H9 (cell line): ENCODE measurements at regions not wholly inside any gene's neighbourhood (a gene's known extent, or its start where the extent isn't known, plus 50 kb on each side); places are given as distances from the start of the nearest gene placed in this dataset.

Experiments used
- DNase-seq: peaks from one replicate; pipeline ENCODE4 v3.0.0-alpha.2; 2017
- H2AFZ ChIP-seq: one replicate; pipeline ENCODE4 v1.6.1; 2013; ENCODE audit warnings: mild to moderate bottlenecking, low read length, control low read depth, moderate library complexity
- H2AK5ac ChIP-seq: 2 replicates; pipeline ENCODE4 v1.6.1; 2013; ENCODE audit warnings: low read length, control low read depth, mixed read lengths; ENCODE audit not compliant: insufficient read length
- H2BK120ac ChIP-seq: one replicate; pipeline ENCODE4 v1.6.1; 2013; ENCODE audit warnings: low read depth, mild to moderate bottlenecking, low read length, control low read depth, inconsistent platforms; ENCODE audit not compliant: poor library complexity, severe bottlenecking
- H2BK12ac ChIP-seq: 2 replicates; pipeline ENCODE4 v1.6.1; 2013; ENCODE audit warnings: low read length, control low read depth, mixed read lengths, low read depth; ENCODE audit not compliant: insufficient read length
- H2BK15ac ChIP-seq: 2 replicates; pipeline ENCODE4 v1.6.1; 2013; ENCODE audit warnings: low read depth, low read length, control low read depth
- H2BK20ac ChIP-seq: one replicate; pipeline ENCODE4 v1.6.1; 2013; ENCODE audit warnings: low read depth, mild to moderate bottlenecking, low read length, control low read depth, inconsistent platforms; ENCODE audit not compliant: poor library complexity, severe bottlenecking
- H2BK5ac ChIP-seq: 2 replicates; pipeline ENCODE4 v1.6.1; 2013; ENCODE audit warnings: low read length, control low read depth, mixed read lengths; ENCODE audit not compliant: insufficient read length
- H3K14ac ChIP-seq: 2 replicates; pipeline ENCODE4 v1.6.1; 2013; ENCODE audit warnings: low read length, control low read depth; ENCODE audit not compliant: insufficient read depth
- H3K18ac ChIP-seq: 2 replicates; pipeline ENCODE4 v1.6.1; 2013; ENCODE audit warnings: low read depth, mild to moderate bottlenecking, mixed read lengths, low read length, control low read depth; ENCODE audit not compliant: insufficient read length
- H3K23ac ChIP-seq: 2 replicates; pipeline ENCODE4 v1.6.1; 2013; ENCODE audit warnings: low read length, control low read depth, mixed read lengths, low read depth; ENCODE audit not compliant: insufficient read length
- H3K23me2 ChIP-seq: 2 replicates; pipeline ENCODE4 v1.6.1; 2013; ENCODE audit warnings: low read depth, mild to moderate bottlenecking, mixed read lengths, low read length, control low read depth; ENCODE audit not compliant: insufficient read length, poor library complexity, severe bottlenecking
- H3K27ac ChIP-seq: 2 replicates; pipeline ENCODE4 v1.5.1; 2013; ENCODE audit warnings: low read length, control low read depth, mixed read lengths, low read depth; ENCODE audit not compliant: insufficient read length
- H3K27me3 ChIP-seq: 2 replicates; pipeline ENCODE4 v1.6.1; 2013; ENCODE audit warnings: low read length, control low read depth, inconsistent platforms; ENCODE audit not compliant: insufficient read depth
- H3K4ac ChIP-seq: 2 replicates; pipeline ENCODE4 v1.6.1; 2013; ENCODE audit warnings: low read depth, mild to moderate bottlenecking, control low read depth, inconsistent platforms, low read length, moderate library complexity
- H3K4me1 ChIP-seq: 2 replicates; pipeline ENCODE4 v1.6.1; 2013; ENCODE audit warnings: low read length, control low read depth, inconsistent platforms; ENCODE audit not compliant: insufficient read depth
- H3K4me2 ChIP-seq: 2 replicates; pipeline ENCODE4 v1.6.1; 2013; ENCODE audit warnings: low read length, control low read depth, mixed read lengths; ENCODE audit not compliant: insufficient read length, insufficient read depth
- H3K56ac ChIP-seq: 2 replicates; pipeline ENCODE4 v1.6.1; 2013; ENCODE audit warnings: low read depth, mild to moderate bottlenecking, mixed read lengths, low read length, control low read depth; ENCODE audit not compliant: insufficient read length
- H3K79me1 ChIP-seq: 2 replicates; pipeline ENCODE4 v1.6.1; 2013; ENCODE audit warnings: low read depth, mild to moderate bottlenecking, moderate library complexity, low read length, control low read depth, inconsistent platforms; ENCODE audit not compliant: insufficient read depth, poor library complexity, severe bottlenecking
- H3K79me2 ChIP-seq: 2 replicates; pipeline ENCODE4 v1.6.1; 2013; ENCODE audit warnings: low read length, control low read depth, inconsistent platforms; ENCODE audit not compliant: insufficient read depth
- H3K9ac ChIP-seq: 2 replicates; pipeline ENCODE4 v1.6.1; 2013; ENCODE audit warnings: low read length, control low read depth, mixed read lengths; ENCODE audit not compliant: insufficient read length; ENCODE audit errors: extremely low read depth
- H3K9me3 ChIP-seq: one replicate; pipeline ENCODE4 v1.6.1; 2013; ENCODE audit warnings: low read depth, low read length, inconsistent platforms; ENCODE audit not compliant: control insufficient read depth
- H3T11ph ChIP-seq: one replicate; pipeline ENCODE4 v1.6.1; 2013; ENCODE audit warnings: mild to moderate bottlenecking, low read length, control low read depth, inconsistent platforms
- H4K20me1 ChIP-seq: one replicate; pipeline ENCODE4 v1.6.1; 2013; ENCODE audit not compliant: control insufficient read depth, insufficient read length, insufficient read depth
- H4K5ac ChIP-seq: 2 replicates; pipeline ENCODE4 v1.6.1; 2013; ENCODE audit warnings: low read depth, mild to moderate bottlenecking, mixed read lengths, low read length, control low read depth; ENCODE audit not compliant: insufficient read length
- H4K8ac ChIP-seq: replicated peaks from 2 replicates; pipeline ENCODE4 v1.6.1; 2013; ENCODE audit warnings: low read length, control low read depth, mixed read lengths, low read depth; ENCODE audit not compliant: insufficient read length
- H4K91ac ChIP-seq: 2 replicates; pipeline ENCODE4 v1.6.1; 2013; ENCODE audit warnings: low read depth, mild to moderate bottlenecking, moderate library complexity, mixed read lengths, low read length, control low read depth; ENCODE audit not compliant: insufficient read length
- H3K27ac Mint-ChIP-seq, 3 experiments: 2 replicates in 2 of 3; 3 replicates in 1 of 3; pipeline ENCODE4 v1.8.0; 2020 to 2021; ENCODE audit warnings: mixed read lengths in 3 of 3, mild to moderate bottlenecking in 1 of 3, moderate library complexity in 1 of 3
- H3K27me3 Mint-ChIP-seq: 2 replicates; pipeline ENCODE4 v1.8.0; 2021; ENCODE audit warnings: low read depth, mild to moderate bottlenecking, moderate library complexity, mixed read lengths
- H3K36me3 Mint-ChIP-seq, 3 experiments: 2 replicates in 2 of 3; 3 replicates in 1 of 3; pipeline ENCODE4 v1.8.0; 2020 to 2021; ENCODE audit warnings: low read depth in 3 of 3, mixed read lengths in 3 of 3; ENCODE audit not compliant: insufficient read depth in 1 of 3
- H3K4me1 Mint-ChIP-seq, 2 experiments: 2 replicates each; pipeline ENCODE4 v1.8.0; 2020; ENCODE audit warnings: mixed read lengths in 2 of 2
- H3K4me3 Mint-ChIP-seq, 2 experiments: 2 replicates in 1 of 2; 3 replicates in 1 of 2; pipeline ENCODE4 v1.8.0; 2020 to 2021; ENCODE audit warnings: mild to moderate bottlenecking in 2 of 2, mixed read lengths in 2 of 2, moderate library complexity in 1 of 2
- H3K9me3 Mint-ChIP-seq, 2 experiments: 2 replicates in 1 of 2; 3 replicates in 1 of 2; pipeline ENCODE4 v1.8.0; 2020; ENCODE audit warnings: mild to moderate bottlenecking in 2 of 2, mixed read lengths in 2 of 2, moderate library complexity in 1 of 2
- WGBS: extraction: QIAGEN DNeasy Blood & Tissue Kit; methylation state at CpG from one replicate; pipeline ENCODE4 v1.1.7; 2013; ENCODE audit warnings: missing lambda C conversion rate, low lambda C conversion rate, mixed read lengths; ENCODE audit not compliant: insufficient read length; ENCODE audit errors: extremely low coverage; 5-methylcytosine and 5-hydroxymethylcytosine counted together
- TF ChIP-seq, protein P1 (sequence below): fragments of 200-600 bp; sonication (generic); conservative IDR thresholded peaks from 3 replicates; pipeline ENCODE4 v1.8.0; 2021; ENCODE audit warnings: antibody characterized with exemption, mild to moderate bottlenecking

DNA sequence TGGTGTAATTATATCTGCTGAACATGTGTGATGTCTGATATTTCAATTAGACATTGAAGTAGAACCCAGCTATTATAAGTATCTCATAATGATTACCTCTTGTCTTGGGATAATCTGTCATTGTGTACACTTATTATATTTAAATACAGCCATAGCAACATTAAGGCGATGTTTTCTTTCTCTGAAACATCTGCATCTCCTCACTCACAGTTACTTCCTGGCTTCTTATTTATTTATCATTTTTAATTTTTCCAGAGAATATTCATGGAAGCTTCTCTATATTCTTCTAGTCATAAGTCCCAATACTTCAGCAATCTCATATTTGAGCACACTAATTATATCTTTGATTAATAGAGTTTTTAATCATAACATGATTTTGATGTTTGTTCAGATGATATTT, 103.8 kb upstream of the FBN2 start:
- Histone ChIP-seq H4K8ac (no peak overlapping the region), H3K14ac (no peak overlapping the region), H2BK20ac (no peak overlapping the region), H4K5ac (no peak overlapping the region), H4K20me1 (no peaks in the 10 kb centered on the region), H4K91ac (no peak overlapping the region), H3K4me1 (no peaks in the 10 kb centered on the region), H3K56ac (no peak overlapping the region), H3K79me2 (no peaks in the 10 kb centered on the region), H2BK120ac (no peak overlapping the region), H3K27ac (no peak overlapping the region), H3K23me2 (no peaks in the 10 kb centered on the region), H2AK5ac (no peak overlapping the region), H3K27me3 (no peaks in the 10 kb centered on the region), H3K9ac (no peak overlapping the region), H3K23ac (no peak overlapping the region), H3K18ac (no peak overlapping the region), H2BK5ac (no peak overlapping the region), H2BK15ac (no peak overlapping the region), H3K79me1 (no peaks in the 10 kb centered on the region), H2BK12ac (no peak overlapping the region), H3K9me3 (no peaks in the 10 kb centered on the region), H2AFZ (no peak overlapping the region), H3T11ph (no peak overlapping the region), H3K4ac (no peak overlapping the region), H3K4me2 (no peak overlapping the region)
- Mint-ChIP-seq H3K27me3 (no peaks in the 10 kb centered on the region; the same call in 1 of the 2 replicates), H3K9me3 (peaks cover 0 to 2% of the 10 kb centered on the region in 2 experiments; a peak in 1 of 5 replicates), H3K4me1 (no peaks in the 10 kb centered on the region), H3K27ac (no peak overlapping the region), H3K36me3 (no peaks in the 10 kb centered on the region), H3K4me3 (no peak overlapping the region)
- TF ChIP-seq, protein P1, sequence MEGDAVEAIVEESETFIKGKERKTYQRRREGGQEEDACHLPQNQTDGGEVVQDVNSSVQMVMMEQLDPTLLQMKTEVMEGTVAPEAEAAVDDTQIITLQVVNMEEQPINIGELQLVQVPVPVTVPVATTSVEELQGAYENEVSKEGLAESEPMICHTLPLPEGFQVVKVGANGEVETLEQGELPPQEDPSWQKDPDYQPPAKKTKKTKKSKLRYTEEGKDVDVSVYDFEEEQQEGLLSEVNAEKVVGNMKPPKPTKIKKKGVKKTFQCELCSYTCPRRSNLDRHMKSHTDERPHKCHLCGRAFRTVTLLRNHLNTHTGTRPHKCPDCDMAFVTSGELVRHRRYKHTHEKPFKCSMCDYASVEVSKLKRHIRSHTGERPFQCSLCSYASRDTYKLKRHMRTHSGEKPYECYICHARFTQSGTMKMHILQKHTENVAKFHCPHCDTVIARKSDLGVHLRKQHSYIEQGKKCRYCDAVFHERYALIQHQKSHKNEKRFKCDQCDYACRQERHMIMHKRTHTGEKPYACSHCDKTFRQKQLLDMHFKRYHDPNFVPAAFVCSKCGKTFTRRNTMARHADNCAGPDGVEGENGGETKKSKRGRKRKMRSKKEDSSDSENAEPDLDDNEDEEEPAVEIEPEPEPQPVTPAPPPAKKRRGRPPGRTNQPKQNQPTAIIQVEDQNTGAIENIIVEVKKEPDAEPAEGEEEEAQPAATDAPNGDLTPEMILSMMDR: no peak
- WGBS: no CpG with 5 or more reads among the region's 1 CpG
- DNase-seq: no peak
